CD4-positive, CD25-positive, alpha-beta regulatory T cell (primary cell): ENCODE measurements at regions not wholly inside any gene's neighbourhood (a gene's known extent, or its start where the extent isn't known, plus 50 kb on each side); places are given as distances from the start of the nearest gene placed in this dataset.

Source experiments
- ATAC-seq, 2 donors: fragments of 150-1000 bp; cut with Tn5 transposase; one replicate each; pipeline ENCODE4 v1.10.0; 2021; ENCODE audit warnings: low read depth in 2 of 2, moderate number of reproducible peaks in 2 of 2, moderate library complexity in 1 of 2
- DNase-seq, 3 donors: peaks; one replicate each; pipeline versions ENCODE4 v3.0.0 to v3.0.0-alpha.2; 2012 to 2022; ENCODE audit warnings: mixed read lengths in 1 of 3
- H3K27ac ChIP-seq: one replicate; pipeline ENCODE4 v1.7.0; 2013; ENCODE audit warnings: mild to moderate bottlenecking, low read length; ENCODE audit not compliant: insufficient read depth, poor library complexity, severe bottlenecking
- H3K27me3 ChIP-seq: one replicate; pipeline ENCODE4 v1.7.0; 2013; ENCODE audit warnings: low read length; ENCODE audit not compliant: control insufficient read depth, insufficient read depth
- H3K36me3 ChIP-seq: one replicate; pipeline ENCODE4 v1.7.0; 2013; ENCODE audit warnings: mild to moderate bottlenecking, low read length, moderate library complexity; ENCODE audit not compliant: control insufficient read depth, insufficient read depth
- H3K4me1 ChIP-seq: 2 replicates; pipeline ENCODE4 v1.7.0; 2013; ENCODE audit warnings: mild to moderate bottlenecking, low read length; ENCODE audit not compliant: insufficient read depth, control insufficient read depth, poor library complexity, severe bottlenecking
- H3K4me3 ChIP-seq: one replicate; pipeline ENCODE4 v1.7.0; 2013; ENCODE audit warnings: low read depth, mild to moderate bottlenecking, low read length, moderate library complexity
- H3K9me3 ChIP-seq, 2 experiments: 1 replicate in 1 of 2; 2 replicates in 1 of 2; pipeline ENCODE4 v1.7.0; 2013; ENCODE audit warnings: low read length in 2 of 2, mild to moderate bottlenecking in 1 of 2, moderate library complexity in 1 of 2; ENCODE audit not compliant: control insufficient read depth in 2 of 2
- H3K27ac Mint-ChIP-seq, 3 donors: one replicate each; pipeline ENCODE4 v1.8.0; 2020 to 2022; ENCODE audit warnings: mild to moderate bottlenecking in 3 of 3, mixed read lengths in 3 of 3, moderate library complexity in 2 of 3
- H3K27me3 Mint-ChIP-seq: one replicate; pipeline ENCODE4 v1.8.0; 2022; ENCODE audit warnings: mild to moderate bottlenecking, mixed read lengths
- H3K36me3 Mint-ChIP-seq: one replicate; pipeline ENCODE4 v1.8.0; 2020; ENCODE audit warnings: mixed read lengths
- H3K4me1 Mint-ChIP-seq, 4 donors: one replicate each; pipeline ENCODE4 v1.8.0; 2020 to 2022; ENCODE audit warnings: mixed read lengths in 4 of 4, mild to moderate bottlenecking in 1 of 4
- H3K4me3 Mint-ChIP-seq, 4 donors: one replicate each; pipeline ENCODE4 v1.8.0; 2020 to 2022; ENCODE audit warnings: mild to moderate bottlenecking in 4 of 4, mixed read lengths in 4 of 4, moderate library complexity in 3 of 4
- H3K9me3 Mint-ChIP-seq, 7 donors: one replicate each; pipeline ENCODE4 v1.8.0; 2020 to 2022; ENCODE audit warnings: mixed read lengths in 7 of 7, mild to moderate bottlenecking in 3 of 7, moderate library complexity in 2 of 7

- H3K9me3 Mint-ChIP-seq: peaks cover 0 to 6% (median 1%) of the 10 kb centered on the region in 7 donors
- Histone ChIP-seq H3K27ac (no peak overlapping the region), H3K4me3 (no peak overlapping the region), H3K9me3 (no peaks in the 10 kb centered on the region), H3K27me3 (no peaks in the 10 kb centered on the region), H3K36me3 (no peaks in the 10 kb centered on the region), H3K4me1 (no peaks in the 10 kb centered on the region)
- no peaks in the 10 kb centered on the region for H3K36me3 Mint-ChIP-seq
- DNase-seq (no peak), ATAC-seq (no peak)
- H3K4me3 Mint-ChIP-seq: no peak overlapping the region
- H3K27ac Mint-ChIP-seq: no peak overlapping the region
- no peaks in the 10 kb centered on the region for H3K4me1 Mint-ChIP-seq
- no peaks in the 10 kb centered on the region for H3K27me3 Mint-ChIP-seq
Measured at GRCh38 chr15:47856071-47856470, 138.8 kb downstream of the SEMA6D start.

- ATAC-seq (no peak), DNase-seq (no peak)
- Histone ChIP-seq H3K27me3 (no peaks in the 10 kb centered on the region), H3K4me3 (no peak overlapping the region), H3K4me1 (no peaks in the 10 kb centered on the region), H3K27ac (no peak overlapping the region), H3K9me3 (no peaks in the 10 kb centered on the region), H3K36me3 (no peaks in the 10 kb centered on the region)
- Mint-ChIP-seq H3K4me1 (no peaks in the 10 kb centered on the region), H3K36me3 (no peaks in the 10 kb centered on the region), H3K9me3 (peaks cover 0 to 6% (median 1%) of the 10 kb centered on the region in 7 donors), H3K4me3 (no peak overlapping the region), H3K27me3 (no peaks in the 10 kb centered on the region), H3K27ac (no peak overlapping the region)
Measured at GRCh38 chr15:47857014-47857775, 139.9 kb downstream of the SEMA6D start.

GRCh38 chr15:47857776-47858167, 140.5 kb downstream of the SEMA6D start:
- Histone ChIP-seq H3K4me3 (no peak overlapping the region), H3K27ac (no peak overlapping the region), H3K27me3 (no peaks in the 10 kb centered on the region), H3K9me3 (no peaks in the 10 kb centered on the region), H3K4me1 (no peaks in the 10 kb centered on the region), H3K36me3 (no peaks in the 10 kb centered on the region)
- ATAC-seq (no peak), DNase-seq (no peak)
- no peak overlapping the region for H3K27ac Mint-ChIP-seq
- H3K9me3 Mint-ChIP-seq: peaks cover 0 to 6% (median 2%) of the 10 kb centered on the region in 7 donors
- no peak overlapping the region for H3K4me3 Mint-ChIP-seq
- H3K4me1 Mint-ChIP-seq: no peaks in the 10 kb centered on the region
- no peaks in the 10 kb centered on the region for H3K36me3 Mint-ChIP-seq
- no peaks in the 10 kb centered on the region for H3K27me3 Mint-ChIP-seq

- no peaks in the 10 kb centered on the region for H3K4me1 ChIP-seq
- H3K4me1 Mint-ChIP-seq: no peaks in the 10 kb centered on the region
- no peak overlapping the region for H3K4me3 Mint-ChIP-seq
- H3K9me3 Mint-ChIP-seq: peaks cover 0 to 6% (median 2%) of the 10 kb centered on the region in 7 donors
- ATAC-seq (no peak), DNase-seq (no peak)
- peaks cover 5% of the 10 kb centered on the region for H3K27me3 Mint-ChIP-seq
- H3K4me3 ChIP-seq: no peak overlapping the region
- H3K36me3 ChIP-seq: no peaks in the 10 kb centered on the region
- no peaks in the 10 kb centered on the region for H3K36me3 Mint-ChIP-seq
- no peak overlapping the region for H3K27ac ChIP-seq
- no peaks in the 10 kb centered on the region for H3K27me3 ChIP-seq
- H3K9me3 ChIP-seq: no peaks in the 10 kb centered on the region
- no peak overlapping the region for H3K27ac Mint-ChIP-seq
Measured at GRCh38 chr15:47861111-47861903, 144.0 kb downstream of the SEMA6D start.

- Histone ChIP-seq H3K4me1 (no peaks in the 10 kb centered on the region), H3K4me3 (no peak overlapping the region), H3K27me3 (no peaks in the 10 kb centered on the region), H3K36me3 (no peaks in the 10 kb centered on the region), H3K9me3 (no peaks in the 10 kb centered on the region), H3K27ac (no peak overlapping the region)
- Mint-ChIP-seq H3K27me3 (peaks cover 5% of the 10 kb centered on the region), H3K4me1 (no peaks in the 10 kb centered on the region), H3K27ac (no peak overlapping the region), H3K4me3 (no peak overlapping the region), H3K9me3 (peaks cover 0 to 6% (median 2%) of the 10 kb centered on the region in 7 donors), H3K36me3 (no peaks in the 10 kb centered on the region)
- ATAC-seq: no peak
- no peak for DNase-seq
Measured at GRCh38 chr15:47862402-47862801, 145.1 kb downstream of the SEMA6D start.

GRCh38 chr15:47866446-47866845, 149.1 kb downstream of the SEMA6D start:
- Mint-ChIP-seq H3K4me1 (no peaks in the 10 kb centered on the region), H3K9me3 (peaks cover 0 to 11% (median 4%) of the 10 kb centered on the region in 7 donors), H3K36me3 (no peaks in the 10 kb centered on the region), H3K4me3 (no peak overlapping the region), H3K27me3 (peaks cover 5% of the 10 kb centered on the region), H3K27ac (no peak overlapping the region)
- ATAC-seq: no peak
- no peak overlapping the region for H3K4me3 ChIP-seq
- H3K36me3 ChIP-seq: no peaks in the 10 kb centered on the region
- H3K27me3 ChIP-seq: no peaks in the 10 kb centered on the region
- H3K27ac ChIP-seq: no peak overlapping the region
- no peaks in the 10 kb centered on the region for H3K4me1 ChIP-seq
- DNase-seq: no peak
- no peaks in the 10 kb centered on the region for H3K9me3 ChIP-seq

- Mint-ChIP-seq H3K4me3 (no peak overlapping the region), H3K4me1 (no peaks in the 10 kb centered on the region), H3K27me3 (peaks cover 5% of the 10 kb centered on the region), H3K27ac (no peak overlapping the region), H3K36me3 (no peaks in the 10 kb centered on the region), H3K9me3 (peaks cover 0 to 11% (median 1%) of the 10 kb centered on the region in 7 donors)
- no peak for ATAC-seq
- DNase-seq: no peak
- H3K27me3 ChIP-seq: no peaks in the 10 kb centered on the region
- no peaks in the 10 kb centered on the region for H3K36me3 ChIP-seq
- no peak overlapping the region for H3K4me3 ChIP-seq
- H3K9me3 ChIP-seq: no peaks in the 10 kb centered on the region
- no peaks in the 10 kb centered on the region for H3K4me1 ChIP-seq
- H3K27ac ChIP-seq: no peak overlapping the region
Measured at GRCh38 chr15:47870300-47870955, 153.1 kb downstream of the SEMA6D start.
